Hepatocyte (in vitro differentiated cells): ENCODE measurements at regions not wholly inside any gene's neighbourhood (a gene's known extent, or its start where the extent isn't known, plus 50 kb on each side); places are given as distances from the start of the nearest gene placed in this dataset.

Source experiments
- CTCF ChIP-seq: fragments of 200-600 bp; sonication (generic); IDR thresholded peaks from 2 replicates; pipeline ENCODE4 v1.5.1; 2016; ENCODE audit warnings: antibody characterized with exemption, mild to moderate bottlenecking; ENCODE audit not compliant: poor library complexity
- EZH2phosphoT487 ChIP-seq: fragments of 200-600 bp; sonication (generic); IDR thresholded peaks from one replicate; pipeline ENCODE4 v1.6.1; 2018; ENCODE audit warnings: antibody characterized with exemption, mild to moderate bottlenecking, low read depth, moderate library complexity; ENCODE audit not compliant: unreplicated experiment, severe bottlenecking

- TF ChIP-seq CTCF (no peak), EZH2phosphoT487 (no peak)
These were observed 1094.9 kb downstream of the SLC6A15 start for GRCh38 chr12:83817730-83818129.
